ENCODE measurements at regions not wholly inside any gene's neighbourhood (a gene's known extent, or its start where the extent isn't known, plus 50 kb on each side); places are given as distances from the start of the nearest gene placed in this dataset.

GRCh38 chr2:203596183-203596582 lies 61.1 kb upstream of the RAPH1 start:
- Histone ChIP-seq H3K4me1 (no peaks in the 10 kb centered on the region), H3K27ac (no peak overlapping the region), H3K9me3 (no peaks in the 10 kb centered on the region), H3K4me2 (0 out of 3 replicates have a peak overlapping the region, but pooled peaks have one; percentile 15), H3K4me3 (no peak overlapping the region)
- POLR2A ChIA-PET = no interaction called here
- TF ChIP-seq, protein P1, sequence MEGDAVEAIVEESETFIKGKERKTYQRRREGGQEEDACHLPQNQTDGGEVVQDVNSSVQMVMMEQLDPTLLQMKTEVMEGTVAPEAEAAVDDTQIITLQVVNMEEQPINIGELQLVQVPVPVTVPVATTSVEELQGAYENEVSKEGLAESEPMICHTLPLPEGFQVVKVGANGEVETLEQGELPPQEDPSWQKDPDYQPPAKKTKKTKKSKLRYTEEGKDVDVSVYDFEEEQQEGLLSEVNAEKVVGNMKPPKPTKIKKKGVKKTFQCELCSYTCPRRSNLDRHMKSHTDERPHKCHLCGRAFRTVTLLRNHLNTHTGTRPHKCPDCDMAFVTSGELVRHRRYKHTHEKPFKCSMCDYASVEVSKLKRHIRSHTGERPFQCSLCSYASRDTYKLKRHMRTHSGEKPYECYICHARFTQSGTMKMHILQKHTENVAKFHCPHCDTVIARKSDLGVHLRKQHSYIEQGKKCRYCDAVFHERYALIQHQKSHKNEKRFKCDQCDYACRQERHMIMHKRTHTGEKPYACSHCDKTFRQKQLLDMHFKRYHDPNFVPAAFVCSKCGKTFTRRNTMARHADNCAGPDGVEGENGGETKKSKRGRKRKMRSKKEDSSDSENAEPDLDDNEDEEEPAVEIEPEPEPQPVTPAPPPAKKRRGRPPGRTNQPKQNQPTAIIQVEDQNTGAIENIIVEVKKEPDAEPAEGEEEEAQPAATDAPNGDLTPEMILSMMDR (IDR thresholded peaks at IDR 0.05) = no peak
- TF ChIP-seq, protein P2, sequence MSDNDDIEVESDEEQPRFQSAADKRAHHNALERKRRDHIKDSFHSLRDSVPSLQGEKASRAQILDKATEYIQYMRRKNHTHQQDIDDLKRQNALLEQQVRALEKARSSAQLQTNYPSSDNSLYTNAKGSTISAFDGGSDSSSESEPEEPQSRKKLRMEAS (IDR thresholded peaks at IDR 0.05) = no peak
- TF ChIP-seq RNF2 (IDR thresholded peaks at IDR 0.05; ENCODE audit: borderline replicate concordance, low read depth) (no peak), JUNB (IDR thresholded peaks at IDR 0.05) (no peak), ESRRA (IDR thresholded peaks at IDR 0.05; ENCODE audit: borderline replicate concordance, low read length) (no peak), JUN (IDR thresholded peaks at IDR 0.05) (no peak), RCOR1 (IDR thresholded peaks at IDR 0.05; ENCODE audit: low read depth, low read length) (no peak), NPAS2 (CRISPR knock-in tag; IDR thresholded peaks at IDR 0.05; ENCODE audit: borderline replicate concordance) (no peak)
- FAIRE-seq = no peak
- no peak for ATAC-seq
- WGBS (ENCODE audit: missing lambda C conversion rate) = 54% methylated on average over 5 of the region's 5 CpGs
- CTCF ChIA-PET = no interaction called here
- DNase-seq (ENCODE audit: low read depth in 1 of 2, low spot score in 1 of 2) = no peak

DNA sequence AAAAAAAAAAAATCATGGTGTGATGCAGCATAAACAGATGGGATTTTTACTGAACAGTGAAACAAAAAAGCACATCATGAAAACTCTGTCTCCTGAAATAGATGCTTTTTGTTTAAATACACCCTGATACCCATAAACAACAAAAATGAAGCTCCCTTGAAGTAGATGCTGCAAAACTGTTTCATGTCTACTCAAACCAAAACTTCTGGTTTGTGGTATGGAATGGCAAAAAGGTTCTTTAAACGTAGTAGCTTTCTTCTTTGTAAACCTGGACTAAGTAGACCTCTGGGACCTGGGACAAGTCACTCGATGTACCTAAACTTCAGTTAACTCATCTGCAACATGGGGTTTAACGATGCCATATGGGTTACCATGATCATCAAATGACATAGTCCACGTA lies 64.4 kb upstream of the RAPH1 start:
- Histone ChIP-seq H3K4me1 (no peaks in the 10 kb centered on the region), H3K9me3 (no peaks in the 10 kb centered on the region), H3K27ac (no peak overlapping the region), H3K4me3 (no peak overlapping the region), H3K4me2 (no peak overlapping the region)
- 65% methylated on average over 4 of the region's 4 CpGs for WGBS (ENCODE audit: missing lambda C conversion rate)
- no peak for TF ChIP-seq RNF2 (IDR thresholded peaks at IDR 0.05; ENCODE audit: borderline replicate concordance, low read depth)
- no peak for TF ChIP-seq PHF8 (IDR thresholded peaks at IDR 0.05; ENCODE audit: borderline replicate concordance, low read depth)
- TF ChIP-seq NR3C1 (IDR thresholded peaks at IDR 0.05) = no peak
- TF ChIP-seq NFE2L2 (conservative IDR thresholded peaks at IDR 0.05; ENCODE audit: low read length) = no peak
- TF ChIP-seq HOXB5 (CRISPR knock-in tag; IDR thresholded peaks at IDR 0.05) = no peak
- no peak for TF ChIP-seq REST (IDR thresholded peaks at IDR 0.05)
- TF ChIP-seq, protein P3, sequence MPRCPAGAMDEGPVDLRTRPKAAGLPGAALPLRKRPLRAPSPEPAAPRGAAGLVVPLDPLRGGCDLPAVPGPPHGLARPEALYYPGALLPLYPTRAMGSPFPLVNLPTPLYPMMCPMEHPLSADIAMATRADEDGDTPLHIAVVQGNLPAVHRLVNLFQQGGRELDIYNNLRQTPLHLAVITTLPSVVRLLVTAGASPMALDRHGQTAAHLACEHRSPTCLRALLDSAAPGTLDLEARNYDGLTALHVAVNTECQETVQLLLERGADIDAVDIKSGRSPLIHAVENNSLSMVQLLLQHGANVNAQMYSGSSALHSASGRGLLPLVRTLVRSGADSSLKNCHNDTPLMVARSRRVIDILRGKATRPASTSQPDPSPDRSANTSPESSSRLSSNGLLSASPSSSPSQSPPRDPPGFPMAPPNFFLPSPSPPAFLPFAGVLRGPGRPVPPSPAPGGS (IDR thresholded peaks at IDR 0.05) = no peak
- TF ChIP-seq RAD21 (conservative IDR thresholded peaks at IDR 0.05 in 1 of 2, IDR thresholded peaks at IDR 0.05 in 1 of 2) = no peak
- no peak for TF ChIP-seq CHD4 (IDR thresholded peaks at IDR 0.05; ENCODE audit: borderline replicate concordance)
- no peak for TF ChIP-seq PBX3 (IDR thresholded peaks at IDR 0.05)
- TF ChIP-seq NPAS2 (CRISPR knock-in tag; IDR thresholded peaks at IDR 0.05; ENCODE audit: borderline replicate concordance) = no peak
- no peak for TF ChIP-seq RARB (CRISPR knock-in tag; IDR thresholded peaks at IDR 0.05)
- TF ChIP-seq EP300 (IDR thresholded peaks at IDR 0.05) = no peak
- TF ChIP-seq POLR2A (IDR thresholded peaks at IDR 0.05; ENCODE audit: low read length) = no peak
- TF ChIP-seq CBX2 (IDR thresholded peaks at IDR 0.05; ENCODE audit: borderline replicate concordance, low read depth) = no peak
- no peak for TF ChIP-seq JUN (IDR thresholded peaks at IDR 0.05)
- no peak for TF ChIP-seq ZC3H11A (IDR thresholded peaks at IDR 0.05)
- no peak for TF ChIP-seq KDM1A (IDR thresholded peaks at IDR 0.05; ENCODE audit: low read depth)
- no peak for TF ChIP-seq EHMT2 (IDR thresholded peaks at IDR 0.05; ENCODE audit: low read depth)
- no peak for TF ChIP-seq FOSB (CRISPR knock-in tag; IDR thresholded peaks at IDR 0.05)
- POLR2A ChIA-PET = no interaction called here
- DNase-seq (ENCODE audit: low read depth in 1 of 2, low spot score in 1 of 2) (no peak), FAIRE-seq (no peak), ATAC-seq (no peak)
- CTCF ChIA-PET = interaction anchor here (0.6 kb wide), 1 partner anchor 1178 kb away, joined by 4 read pairs; no protein-coding TSS in a partner anchor

Data from A549 (cell line).